ENCODE measurements at regions not wholly inside any gene's neighbourhood (a gene's known extent, or its start where the extent isn't known, plus 50 kb on each side); places are given as distances from the start of the nearest gene placed in this dataset.

GRCh38 chr18:61756244-61756643, 136.6 kb downstream of the RNF152 start:
- Histone ChIP-seq H3K27ac (no peak overlapping the region), H3K4me1 (no peaks in the 10 kb centered on the region), H3K36me3 (no peaks in the 10 kb centered on the region), H3K27me3 (no peaks in the 10 kb centered on the region), H3K9me3 (no peaks in the 10 kb centered on the region), H3K4me3 (no peak overlapping the region)
- TF ChIP-seq CTCF (IDR thresholded peaks at IDR 0.05) (no peak), POLR2AphosphoS5 (IDR thresholded peaks at IDR 0.05; ENCODE audit: insufficient read depth in 1 of 2, low read depth in 1 of 2) (no peak), POLR2A (IDR thresholded peaks at IDR 0.05) (no peak)
- DNase-seq (ENCODE audit: extremely low spot score in 2 of 2) = no peak
- intact Hi-C loops (cut with DNase I) = no loop called here

- Histone ChIP-seq H3K27me3 (no peaks in the 10 kb centered on the region), H3K4me3 (no peak overlapping the region), H3K4me1 (no peaks in the 10 kb centered on the region), H3K9me3 (no peaks in the 10 kb centered on the region), H3K36me3 (no peaks in the 10 kb centered on the region), H3K27ac (no peak overlapping the region)
- intact Hi-C loops (cut with DNase I) = no loop called here
- DNase-seq (ENCODE audit: extremely low spot score in 2 of 2) = no peak
- TF ChIP-seq POLR2A (IDR thresholded peaks at IDR 0.05) = no peak
Measured at GRCh38 chr18:61755555-61755954, 137.3 kb downstream of the RNF152 start.

- H3K4me3 ChIP-seq = no peak overlapping the region
- H3K4me1 ChIP-seq = no peaks in the 10 kb centered on the region
- no peaks in the 10 kb centered on the region for H3K27me3 ChIP-seq
- no peaks in the 10 kb centered on the region for H3K9me3 ChIP-seq
- H3K36me3 ChIP-seq = no peaks in the 10 kb centered on the region
- H3K27ac ChIP-seq = no peak overlapping the region
- intact Hi-C loops (cut with DNase I) = no loop called here
- no peak for TF ChIP-seq POLR2AphosphoS5 (IDR thresholded peaks at IDR 0.05; ENCODE audit: insufficient read depth in 1 of 2, low read depth in 1 of 2)
- no peak for TF ChIP-seq CTCF (IDR thresholded peaks at IDR 0.05)
- TF ChIP-seq POLR2A (IDR thresholded peaks at IDR 0.05) = no peak
- DNase-seq (ENCODE audit: extremely low spot score in 2 of 2) = no peak
Measured at GRCh38 chr18:61754039-61754583, 138.7 kb downstream of the RNF152 start.

GRCh38 chr18:61753373-61753772, 139.4 kb downstream of the RNF152 start:
- H3K4me3 ChIP-seq = no peak overlapping the region
- H3K27me3 ChIP-seq = no peaks in the 10 kb centered on the region
- H3K4me1 ChIP-seq = no peaks in the 10 kb centered on the region
- H3K27ac ChIP-seq = no peak overlapping the region
- no peak for DNase-seq (ENCODE audit: extremely low spot score in 2 of 2)
- TF ChIP-seq POLR2A (IDR thresholded peaks at IDR 0.05) = no peak
- TF ChIP-seq POLR2AphosphoS5 (IDR thresholded peaks at IDR 0.05; ENCODE audit: insufficient read depth in 1 of 2, low read depth in 1 of 2) = no peak
- no peak for TF ChIP-seq CTCF (IDR thresholded peaks at IDR 0.05)
- H3K9me3 ChIP-seq = no peaks in the 10 kb centered on the region
- intact Hi-C loops (cut with DNase I) = no loop called here
- H3K36me3 ChIP-seq = no peaks in the 10 kb centered on the region

- H3K4me1 ChIP-seq = no peaks in the 10 kb centered on the region
- intact Hi-C loops (cut with DNase I) = no loop called here
- no peaks in the 10 kb centered on the region for H3K27me3 ChIP-seq
- TF ChIP-seq POLR2A (IDR thresholded peaks at IDR 0.05) (no peak), POLR2AphosphoS5 (IDR thresholded peaks at IDR 0.05; ENCODE audit: insufficient read depth in 1 of 2, low read depth in 1 of 2) (no peak), CTCF (IDR thresholded peaks at IDR 0.05) (no peak)
- no peak for DNase-seq (ENCODE audit: extremely low spot score in 2 of 2)
- no peaks in the 10 kb centered on the region for H3K9me3 ChIP-seq
- H3K27ac ChIP-seq = no peak overlapping the region
- no peaks in the 10 kb centered on the region for H3K36me3 ChIP-seq
- no peak overlapping the region for H3K4me3 ChIP-seq
Measured at GRCh38 chr18:61752973-61753372, 139.8 kb downstream of the RNF152 start.

Data from vagina (tissue), 2 donors.